ENCODE measurements at regions not wholly inside any gene's neighbourhood (a gene's known extent, or its start where the extent isn't known, plus 50 kb on each side); places are given as distances from the start of the nearest gene placed in this dataset.

- Mint-ChIP-seq H3K4me1 (no peaks in the 10 kb centered on the region), H3K36me3 (no peaks in the 10 kb centered on the region), H3K9me3 (no peaks in the 10 kb centered on the region), H3K4me3 (no peak overlapping the region), H3K27ac (no peak overlapping the region), H3K27me3 (no peaks in the 10 kb centered on the region)
- ATAC-seq (ENCODE audit: low read depth) (no peak), DNase-seq (no peak)
- POLR2A ChIA-PET, result no interaction called here
Observed at GRCh38 chr17:70879401-70879800, 710.1 kb downstream of the KCNJ2 start.

DNA sequence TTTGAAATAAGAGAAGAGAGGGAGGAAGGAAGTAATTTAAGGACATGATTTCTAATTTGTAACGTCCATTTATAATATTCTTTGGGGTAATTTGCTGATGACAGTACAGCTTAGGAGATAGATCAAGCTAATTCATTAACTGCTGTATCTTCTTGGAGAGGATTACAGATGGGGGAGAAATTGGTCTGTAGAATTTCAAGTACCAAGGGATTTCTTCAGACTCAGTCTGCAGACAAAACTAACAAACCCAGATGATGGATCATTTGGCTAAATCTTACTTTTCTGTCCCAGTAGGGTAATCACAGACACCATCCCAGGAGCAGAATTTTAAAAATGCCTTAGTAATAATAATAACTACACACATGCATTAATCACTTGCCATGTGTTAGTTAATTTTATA is 711.8 kb downstream of the KCNJ2 start:
- no peaks in the 10 kb centered on the region for H3K36me3 Mint-ChIP-seq
- POLR2A ChIA-PET, result no interaction called here
- no peak overlapping the region for H3K4me3 Mint-ChIP-seq
- no peak for ATAC-seq (ENCODE audit: low read depth)
- no peak for DNase-seq
- H3K4me1 Mint-ChIP-seq, result no peaks in the 10 kb centered on the region
- H3K27me3 Mint-ChIP-seq, result no peaks in the 10 kb centered on the region
- H3K27ac Mint-ChIP-seq, result no peak overlapping the region
- no peaks in the 10 kb centered on the region for H3K9me3 Mint-ChIP-seq

GRCh38 chr17:70882504-70882903 is 713.2 kb downstream of the KCNJ2 start:
- Mint-ChIP-seq H3K4me3 (no peak overlapping the region), H3K36me3 (no peaks in the 10 kb centered on the region), H3K4me1 (no peaks in the 10 kb centered on the region), H3K27me3 (no peaks in the 10 kb centered on the region), H3K9me3 (no peaks in the 10 kb centered on the region), H3K27ac (no peak overlapping the region)
- DNase-seq (no peak), ATAC-seq (ENCODE audit: low read depth) (no peak)
- POLR2A ChIA-PET, result no interaction called here

DNA sequence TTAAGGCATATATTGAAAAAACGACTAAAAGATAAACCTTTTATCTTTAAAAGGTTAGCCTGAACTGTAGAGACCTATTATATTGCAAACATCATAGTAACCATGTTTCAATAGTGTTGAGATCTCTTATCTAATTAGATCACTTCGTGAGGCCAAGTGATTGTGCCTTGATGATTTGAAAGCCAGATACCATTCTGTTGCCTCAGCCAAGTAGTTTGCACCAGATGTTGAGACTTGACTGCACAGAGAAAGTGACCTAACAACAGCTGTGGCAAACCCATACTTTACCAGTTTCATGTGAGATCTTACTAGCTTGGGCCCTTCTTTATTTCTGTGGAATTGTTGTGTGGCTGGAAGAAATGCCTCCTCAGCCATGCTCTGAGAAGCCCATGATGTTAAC is 717.3 kb downstream of the KCNJ2 start:
- POLR2A ChIA-PET, result no interaction called here
- Mint-ChIP-seq H3K27ac (no peak overlapping the region), H3K36me3 (no peaks in the 10 kb centered on the region), H3K9me3 (peaks cover 1% of the 10 kb centered on the region), H3K4me3 (no peak overlapping the region), H3K27me3 (no peaks in the 10 kb centered on the region), H3K4me1 (no peaks in the 10 kb centered on the region)
- DNase-seq, result no peak
- ATAC-seq (ENCODE audit: low read depth), result no peak

DNA sequence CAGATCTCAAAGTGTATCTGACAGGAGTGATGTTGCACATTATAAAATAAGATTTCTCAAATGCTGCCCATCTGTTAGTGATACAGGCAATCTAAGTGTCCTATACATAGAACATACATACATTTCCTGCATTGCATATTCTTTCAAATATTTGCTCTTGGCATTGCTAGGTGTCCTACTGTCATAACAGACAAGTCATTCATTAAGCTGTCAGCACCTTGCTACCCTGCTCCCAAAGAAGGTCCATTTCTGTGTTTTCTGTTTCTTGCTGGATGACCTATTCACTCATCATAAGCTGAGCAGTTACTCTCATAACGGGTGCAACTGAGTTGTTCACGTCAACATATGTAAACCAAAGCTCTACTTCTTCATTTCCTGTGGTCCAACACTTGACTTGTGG is 719.0 kb downstream of the KCNJ2 start:
- Mint-ChIP-seq H3K36me3 (no peaks in the 10 kb centered on the region), H3K9me3 (peaks cover 1% of the 10 kb centered on the region), H3K27me3 (no peaks in the 10 kb centered on the region), H3K4me3 (no peak overlapping the region), H3K4me1 (no peaks in the 10 kb centered on the region), H3K27ac (no peak overlapping the region)
- DNase-seq, result no peak
- ATAC-seq (ENCODE audit: low read depth), result no peak
- POLR2A ChIA-PET, result no interaction called here

- H3K36me3 Mint-ChIP-seq, result no peaks in the 10 kb centered on the region
- H3K4me1 Mint-ChIP-seq, result no peaks in the 10 kb centered on the region
Observed at GRCh38 chr17:70891306-70891705, 722.0 kb downstream of the KCNJ2 start.

GRCh38 chr17:70892527-70892926 is 723.2 kb downstream of the KCNJ2 start:
- no peak overlapping the region for H3K27ac Mint-ChIP-seq
- DNase-seq, result no peak
- H3K4me1 Mint-ChIP-seq, result no peaks in the 10 kb centered on the region
- peaks cover 5% of the 10 kb centered on the region for H3K9me3 Mint-ChIP-seq
- POLR2A ChIA-PET, result no interaction called here
- no peak for ATAC-seq (ENCODE audit: low read depth)
- H3K4me3 Mint-ChIP-seq, result no peak overlapping the region
- H3K27me3 Mint-ChIP-seq, result no peaks in the 10 kb centered on the region
- H3K36me3 Mint-ChIP-seq, result no peaks in the 10 kb centered on the region

More at GRCh38 chr17:70891306-70891705, 722.0 kb downstream of the KCNJ2 start:
- POLR2A ChIA-PET, result no interaction called here
- H3K9me3 Mint-ChIP-seq, result peaks cover 1% of the 10 kb centered on the region
- ATAC-seq (ENCODE audit: low read depth), result no peak
- H3K27ac Mint-ChIP-seq, result no peak overlapping the region
- DNase-seq, result no peak
- H3K4me3 Mint-ChIP-seq, result no peak overlapping the region
- no peaks in the 10 kb centered on the region for H3K27me3 Mint-ChIP-seq

- Mint-ChIP-seq H3K36me3 (no peaks in the 10 kb centered on the region), H3K4me3 (no peak overlapping the region), H3K27me3 (no peaks in the 10 kb centered on the region), H3K27ac (no peak overlapping the region), H3K4me1 (no peaks in the 10 kb centered on the region), H3K9me3 (peaks cover 8% of the 10 kb centered on the region)
- ATAC-seq (ENCODE audit: low read depth), result no peak
- POLR2A ChIA-PET, result no interaction called here
- DNase-seq, result no peak
Observed at GRCh38 chr17:70896843-70897242, 727.5 kb downstream of the KCNJ2 start.

DNA sequence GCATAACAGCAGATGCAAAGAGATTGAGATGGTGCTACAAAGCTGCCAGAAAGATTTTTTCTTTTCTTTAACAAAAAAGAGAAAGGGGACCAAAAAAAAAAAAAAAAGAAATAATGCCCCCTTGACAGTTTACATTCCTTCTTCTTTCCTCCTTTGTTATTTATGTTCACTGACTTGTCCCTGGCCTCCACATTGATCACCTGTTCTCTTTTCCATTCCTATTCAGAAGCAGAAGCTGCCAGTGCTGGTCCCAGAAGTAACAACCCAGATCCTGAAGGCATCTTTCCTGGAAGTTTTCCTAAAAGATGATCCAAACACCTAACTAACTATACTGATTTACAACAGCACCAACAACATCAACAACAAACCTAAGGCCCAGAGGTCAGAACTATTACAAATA is 728.1 kb downstream of the KCNJ2 start:
- ATAC-seq (ENCODE audit: low read depth) (no peak), DNase-seq (no peak)
- no peak overlapping the region for H3K4me3 Mint-ChIP-seq
- no peaks in the 10 kb centered on the region for H3K36me3 Mint-ChIP-seq
- peaks cover 8% of the 10 kb centered on the region for H3K9me3 Mint-ChIP-seq
- no peaks in the 10 kb centered on the region for H3K4me1 Mint-ChIP-seq
- no peaks in the 10 kb centered on the region for H3K27me3 Mint-ChIP-seq
- POLR2A ChIA-PET, result no interaction called here
- no peak overlapping the region for H3K27ac Mint-ChIP-seq

GRCh38 chr17:70901870-70902269 is 732.5 kb downstream of the KCNJ2 start:
- no peak for DNase-seq
- H3K27ac Mint-ChIP-seq, result no peak overlapping the region
- H3K4me3 Mint-ChIP-seq, result no peak overlapping the region
- H3K4me1 Mint-ChIP-seq, result no peaks in the 10 kb centered on the region
- POLR2A ChIA-PET, result no interaction called here
- H3K36me3 Mint-ChIP-seq, result no peaks in the 10 kb centered on the region
- ATAC-seq (ENCODE audit: low read depth), result no peak
- H3K27me3 Mint-ChIP-seq, result no peaks in the 10 kb centered on the region
- H3K9me3 Mint-ChIP-seq, result peaks cover 8% of the 10 kb centered on the region

- Mint-ChIP-seq H3K4me1 (no peaks in the 10 kb centered on the region), H3K4me3 (no peak overlapping the region), H3K9me3 (peaks cover 5% of the 10 kb centered on the region), H3K27ac (no peak overlapping the region), H3K36me3 (no peaks in the 10 kb centered on the region), H3K27me3 (no peaks in the 10 kb centered on the region)
- ATAC-seq (ENCODE audit: low read depth) (no peak), DNase-seq (no peak)
- POLR2A ChIA-PET, result no interaction called here
Observed at GRCh38 chr17:70905796-70906195, 736.5 kb downstream of the KCNJ2 start.

- Mint-ChIP-seq H3K36me3 (no peaks in the 10 kb centered on the region), H3K4me1 (no peaks in the 10 kb centered on the region), H3K27ac (no peak overlapping the region), H3K9me3 (peaks cover 2% of the 10 kb centered on the region), H3K27me3 (no peaks in the 10 kb centered on the region), H3K4me3 (no peak overlapping the region)
- no peak for ATAC-seq (ENCODE audit: low read depth)
- POLR2A ChIA-PET, result no interaction called here
- DNase-seq, result no peak
Observed at GRCh38 chr17:70906808-70907207, 737.5 kb downstream of the KCNJ2 start.

DNA sequence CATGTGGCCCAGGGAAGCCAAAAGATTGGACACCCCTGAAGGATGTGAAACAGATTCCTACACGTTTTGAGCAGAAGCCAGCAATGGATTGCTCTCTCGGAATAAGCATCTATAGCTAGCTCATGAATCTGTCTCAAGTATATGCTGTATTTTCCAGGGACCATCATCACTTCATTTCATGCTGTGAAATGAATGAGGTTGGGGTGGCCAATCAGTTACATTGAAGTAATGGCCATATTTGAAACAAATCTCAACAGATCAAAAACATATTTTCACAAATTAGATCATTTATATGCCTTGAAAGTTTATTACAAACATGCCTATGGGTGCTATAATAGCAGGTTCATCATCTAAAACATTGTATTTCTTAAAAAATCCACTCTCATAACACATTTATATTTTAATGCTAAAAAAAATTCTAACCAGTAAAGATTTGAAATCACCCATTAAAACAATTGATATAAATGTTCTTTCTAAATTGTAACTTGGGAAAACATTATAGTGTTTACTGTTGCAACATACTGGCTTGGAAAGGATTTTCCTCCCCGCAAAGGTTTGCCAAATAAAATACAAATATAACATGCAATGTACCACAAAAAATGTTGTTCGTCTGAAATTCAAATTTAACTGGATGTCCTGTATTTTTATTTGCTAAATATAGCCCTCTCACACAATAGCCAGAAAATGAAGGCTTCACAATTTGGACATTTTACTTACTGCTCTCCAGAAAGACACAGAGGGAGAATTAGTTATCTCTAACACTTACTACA is 743.6 kb downstream of the KCNJ2 start:
- Mint-ChIP-seq H3K4me3 (no peak overlapping the region), H3K27ac (no peak overlapping the region), H3K9me3 (peaks cover 11% of the 10 kb centered on the region), H3K27me3 (no peaks in the 10 kb centered on the region), H3K36me3 (no peaks in the 10 kb centered on the region), H3K4me1 (no peaks in the 10 kb centered on the region)
- DNase-seq (no peak), ATAC-seq (ENCODE audit: low read depth) (no peak)
- POLR2A ChIA-PET, result no interaction called here

- ATAC-seq (ENCODE audit: low read depth) (no peak), DNase-seq (no peak)
- H3K4me1 Mint-ChIP-seq, result no peaks in the 10 kb centered on the region
- H3K27me3 Mint-ChIP-seq, result no peaks in the 10 kb centered on the region
- peaks cover 16% of the 10 kb centered on the region for H3K9me3 Mint-ChIP-seq
- POLR2A ChIA-PET, result no interaction called here
- H3K36me3 Mint-ChIP-seq, result no peaks in the 10 kb centered on the region
- no peak overlapping the region for H3K4me3 Mint-ChIP-seq
- H3K27ac Mint-ChIP-seq, result no peak overlapping the region
Observed at GRCh38 chr17:70916469-70916868, 747.1 kb downstream of the KCNJ2 start.

DNA sequence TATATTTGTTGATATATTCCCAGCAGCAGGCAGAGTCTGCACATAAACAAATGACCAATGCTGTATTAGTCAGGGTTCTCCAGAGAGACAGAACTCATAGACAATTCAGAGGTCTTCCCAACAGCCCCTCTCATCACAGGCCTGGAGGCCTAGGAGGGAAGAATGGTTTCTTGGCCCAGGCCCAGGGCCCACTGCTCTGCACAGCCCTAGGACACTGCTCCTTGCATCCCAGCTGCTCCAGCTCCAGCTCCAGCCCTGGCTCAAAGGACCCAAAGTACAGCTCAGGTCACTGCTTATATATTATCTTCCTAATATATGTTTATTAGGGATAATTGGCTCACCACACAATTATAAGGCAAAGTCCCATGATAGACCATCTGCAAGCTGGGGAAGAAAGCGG is 749.9 kb downstream of the KCNJ2 start:
- Mint-ChIP-seq H3K9me3 (peaks cover 16% of the 10 kb centered on the region), H3K4me3 (no peak overlapping the region), H3K27ac (no peak overlapping the region), H3K4me1 (no peaks in the 10 kb centered on the region), H3K36me3 (no peaks in the 10 kb centered on the region), H3K27me3 (no peaks in the 10 kb centered on the region)
- no peak for ATAC-seq (ENCODE audit: low read depth)
- DNase-seq, result no peak
- POLR2A ChIA-PET, result no interaction called here
